GM10248 (cell line): ENCODE measurements at regions not wholly inside any gene's neighbourhood (a gene's known extent, or its start where the extent isn't known, plus 50 kb on each side); places are given as distances from the start of the nearest gene placed in this dataset.
"Not testable (repeated sequence)": the region's sequence is repeated elsewhere in the genome, so short reads cannot be mapped to it uniquely, and the experiment has no call there.

Experiments
- CTCF ChIA-PET: fragments of 300-600 bp; sonication (Branson Sonifier 250); formaldehyde crosslinking; extraction: SDS; loops from one replicate; lab custom pipeline; 2021; ENCODE audit warnings: antibody characterized with exemption; lab: Yijun Ruan, JAX
- POLR2A ChIA-PET: fragments of 350-650 bp; sonication (Branson Sonifier 250); formaldehyde crosslinking; extraction: SDS; loops from one replicate; lab custom pipeline; 2020; ENCODE audit warnings: antibody characterized with exemption; lab: Yijun Ruan, JAX
- DNase-seq: peaks from one replicate; pipeline ENCODE4 v3.0.0; 2012; ENCODE audit errors: extremely low spot score
- TF ChIP-seq, protein P1 (sequence below): IDR thresholded peaks from 2 replicates; pipeline ENCODE4 v1.5.1; 2012; ENCODE audit warnings: mild to moderate bottlenecking, low read depth; ENCODE audit errors: extremely low read depth, missing control alignments, control extremely low read depth

DNA sequence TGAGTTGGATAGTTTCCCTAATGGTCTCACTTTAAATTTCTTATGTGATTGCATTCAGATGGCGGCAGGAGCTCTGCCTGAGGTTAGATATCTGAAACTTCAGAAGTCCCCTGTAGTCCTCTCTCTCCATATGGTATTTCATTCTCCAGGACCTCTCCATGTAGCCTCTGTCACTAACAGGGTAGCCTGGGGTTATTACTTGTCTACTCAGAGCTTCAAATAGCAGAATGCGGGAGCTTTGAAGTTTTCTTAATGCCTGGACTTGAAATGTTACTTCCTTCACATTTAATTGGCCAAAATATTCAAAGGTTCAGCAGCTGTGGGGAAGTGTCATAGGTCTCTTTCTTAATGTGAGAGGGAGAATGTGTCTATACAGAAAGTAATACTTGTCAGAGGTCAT lies 1370.4 kb downstream of the GRIK2 start:
- POLR2A ChIA-PET: no interaction called here
- CTCF ChIA-PET: no interaction called here
- TF ChIP-seq, protein P1, sequence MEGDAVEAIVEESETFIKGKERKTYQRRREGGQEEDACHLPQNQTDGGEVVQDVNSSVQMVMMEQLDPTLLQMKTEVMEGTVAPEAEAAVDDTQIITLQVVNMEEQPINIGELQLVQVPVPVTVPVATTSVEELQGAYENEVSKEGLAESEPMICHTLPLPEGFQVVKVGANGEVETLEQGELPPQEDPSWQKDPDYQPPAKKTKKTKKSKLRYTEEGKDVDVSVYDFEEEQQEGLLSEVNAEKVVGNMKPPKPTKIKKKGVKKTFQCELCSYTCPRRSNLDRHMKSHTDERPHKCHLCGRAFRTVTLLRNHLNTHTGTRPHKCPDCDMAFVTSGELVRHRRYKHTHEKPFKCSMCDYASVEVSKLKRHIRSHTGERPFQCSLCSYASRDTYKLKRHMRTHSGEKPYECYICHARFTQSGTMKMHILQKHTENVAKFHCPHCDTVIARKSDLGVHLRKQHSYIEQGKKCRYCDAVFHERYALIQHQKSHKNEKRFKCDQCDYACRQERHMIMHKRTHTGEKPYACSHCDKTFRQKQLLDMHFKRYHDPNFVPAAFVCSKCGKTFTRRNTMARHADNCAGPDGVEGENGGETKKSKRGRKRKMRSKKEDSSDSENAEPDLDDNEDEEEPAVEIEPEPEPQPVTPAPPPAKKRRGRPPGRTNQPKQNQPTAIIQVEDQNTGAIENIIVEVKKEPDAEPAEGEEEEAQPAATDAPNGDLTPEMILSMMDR: no peak
- DNase-seq: no peak

DNA sequence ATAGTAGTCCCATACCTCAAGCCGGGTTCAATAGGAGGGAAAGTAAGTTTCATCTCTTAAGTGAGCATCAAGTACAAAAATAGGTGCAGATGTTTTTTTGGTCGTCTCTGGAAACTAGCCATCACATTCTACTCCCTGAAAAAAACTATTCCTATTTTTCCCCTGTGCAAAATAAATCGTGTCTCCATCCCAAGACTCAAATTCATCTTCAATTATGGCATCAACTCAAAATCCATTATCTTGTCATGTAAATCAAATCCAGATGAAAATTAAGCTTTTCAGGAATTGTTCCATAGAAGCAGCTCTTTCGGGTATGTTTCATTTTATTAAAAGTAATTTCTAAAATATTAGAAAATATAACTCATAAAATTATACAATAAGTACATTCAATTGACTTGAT lies 1368.4 kb downstream of the GRIK2 start:
- TF ChIP-seq, protein P1: no peak
- POLR2A ChIA-PET: no interaction called here

DNA sequence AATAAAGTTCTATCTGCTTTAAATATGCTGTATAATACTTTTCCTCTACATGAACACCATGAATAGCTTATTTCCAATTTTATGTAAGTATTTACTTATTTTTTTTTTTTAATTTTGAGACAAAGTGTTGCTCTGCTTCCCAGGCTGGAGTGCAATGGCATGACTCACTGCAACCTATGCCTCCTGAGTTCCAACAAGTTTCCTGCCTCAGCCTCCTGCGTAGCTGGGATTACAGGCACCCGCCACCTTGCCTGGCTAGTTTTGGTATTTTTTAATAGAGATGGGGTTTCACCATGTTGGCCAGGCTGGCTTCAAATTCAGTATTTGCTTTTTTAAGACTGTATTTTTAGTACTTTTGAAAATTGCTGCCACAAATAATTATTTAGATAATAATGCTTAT lies 1365.9 kb downstream of the GRIK2 start:
- POLR2A ChIA-PET: no interaction called here

More for the DNA sequence above, 1368.4 kb downstream of the GRIK2 start:
- CTCF ChIA-PET: no interaction called here
- no peak for DNase-seq

DNA sequence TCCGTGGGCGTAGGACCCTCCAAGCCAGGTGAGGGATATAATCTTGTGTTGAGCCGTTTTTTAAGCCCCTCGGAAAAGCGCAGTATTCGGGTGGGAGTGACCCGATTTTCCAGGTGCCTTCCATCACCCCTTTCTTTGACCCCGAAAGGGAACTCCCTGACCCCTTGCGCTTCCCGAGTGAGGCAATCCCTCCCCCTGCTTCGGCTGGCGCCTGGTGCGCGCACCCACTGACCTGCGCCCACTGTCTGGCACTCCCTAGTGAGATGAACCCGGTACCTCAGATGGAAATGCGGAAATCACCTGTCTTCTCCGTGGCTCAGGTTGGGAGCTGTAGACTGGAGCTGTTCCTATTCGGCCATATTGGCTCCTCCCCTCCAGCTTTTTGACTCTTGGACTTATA lies 1365.0 kb downstream of the GRIK2 start:
- CTCF ChIA-PET, POLR2A ChIA-PET, DNase-seq: not testable (repeated sequence)

More for the DNA sequence above, 1365.9 kb downstream of the GRIK2 start:
- CTCF ChIA-PET: no interaction called here
- no peak for DNase-seq
- TF ChIP-seq, protein P1: no peak

DNA sequence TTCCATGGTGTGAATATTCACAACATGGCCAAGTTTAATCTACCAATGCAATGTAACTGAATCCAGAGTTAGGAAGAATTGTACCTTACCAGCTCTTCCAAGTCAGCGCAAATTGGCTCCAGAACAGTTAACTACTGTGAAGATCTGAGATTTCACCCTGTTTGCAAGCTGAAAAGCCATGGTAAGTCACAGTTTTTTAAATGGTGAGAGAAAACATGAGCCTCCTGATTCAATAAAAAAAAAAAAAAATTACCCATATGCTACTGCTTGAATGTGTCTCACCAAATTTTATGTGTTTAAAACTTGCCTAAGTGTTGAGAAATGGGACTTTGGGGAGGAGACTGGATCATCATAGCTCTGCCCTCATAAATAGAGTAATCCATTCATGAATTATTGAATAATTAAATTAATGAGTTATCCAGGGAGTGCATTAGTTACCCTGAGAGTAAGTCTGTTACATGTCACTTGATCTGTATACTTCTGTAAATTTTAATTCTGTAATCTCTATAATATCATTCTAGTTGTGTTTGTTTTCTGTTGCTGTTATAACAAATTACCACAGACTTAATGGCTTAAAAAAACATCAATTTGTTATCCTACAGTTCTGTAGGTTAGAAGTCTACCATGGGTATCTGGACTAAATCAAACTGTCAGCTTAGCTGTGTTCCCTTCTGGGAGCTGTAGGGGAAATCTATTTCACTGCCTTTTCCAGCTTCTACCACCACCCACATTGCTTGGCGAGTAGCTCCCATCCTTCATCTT lies 1355.9 kb downstream of the GRIK2 start:
- no peak for DNase-seq
- CTCF ChIA-PET: interaction anchor here (0.8 to 1.2 kb wide), 2 partner anchors 29 to 374 kb away, joined by 3 read pairs; no protein-coding TSS in a partner anchor
- TF ChIP-seq, protein P1: no peak
- POLR2A ChIA-PET: no interaction called here

DNA sequence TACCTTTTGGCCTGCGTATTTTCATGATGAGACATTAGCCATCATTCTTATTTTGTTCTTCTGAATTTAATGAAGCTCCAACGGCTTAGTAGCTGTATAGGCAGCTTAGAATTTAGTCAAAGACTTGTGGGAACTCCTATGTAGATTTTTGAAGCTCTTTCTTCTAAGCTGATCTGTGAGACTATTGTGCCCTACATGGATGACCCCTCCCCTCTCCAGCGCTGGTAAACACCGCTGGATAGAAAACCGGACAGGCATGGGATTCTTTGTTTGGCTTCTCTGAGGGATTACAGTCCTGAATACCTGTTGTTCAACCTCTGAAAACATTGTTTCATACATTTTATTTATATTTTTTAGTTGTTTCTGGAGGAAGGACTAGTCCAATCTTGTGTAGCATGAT lies 1353.4 kb downstream of the GRIK2 start:
- ChIA-PET POLR2A (no interaction called here), CTCF (interaction anchor here (0.7 kb wide), 1 partner anchor 17 kb away, joined by 3 read pairs; no protein-coding TSS in a partner anchor)
- no peak for DNase-seq

More for the DNA sequence above, 1353.4 kb downstream of the GRIK2 start:
- TF ChIP-seq, protein P1: no peak
